IMR-90 (cell line): ENCODE measurements at regions not wholly inside any gene's neighbourhood (a gene's known extent, or its start where the extent isn't known, plus 50 kb on each side); places are given as distances from the start of the nearest gene placed in this dataset.

Experiments used
- BHLHE40 ChIP-seq: fragments of 150-350 bp; IDR thresholded peaks from 2 replicates; pipeline ENCODE4 v1.6.1; 2016; ENCODE audit warnings: mild to moderate bottlenecking, low read depth, low read length
- CTCF ChIP-seq: conservative IDR thresholded peaks from 2 replicates; pipeline ENCODE4 v1.5.1; 2012; ENCODE audit warnings: mild to moderate bottlenecking, low read depth, low read length, improper control_type of control experiment
- MAZ ChIP-seq: IDR thresholded peaks from 2 replicates; pipeline ENCODE4 v1.6.1; 2012; ENCODE audit warnings: low read depth, mild to moderate bottlenecking, low read length, improper control_type of control experiment, moderate library complexity, borderline replicate concordance
- MXI1 ChIP-seq: IDR thresholded peaks from 2 replicates; pipeline ENCODE4 v1.6.1; 2012; ENCODE audit warnings: low read depth, mild to moderate bottlenecking, low read length, moderate library complexity, borderline replicate concordance
- POLR2A ChIP-seq: IDR thresholded peaks from 2 replicates; pipeline ENCODE4 v1.6.1; 2012; ENCODE audit warnings: mild to moderate bottlenecking, low read depth, low read length
- RAD21 ChIP-seq: IDR thresholded peaks from 2 replicates; pipeline ENCODE4 v1.6.1; 2012; ENCODE audit warnings: low read length, improper control_type of control experiment
- SMC3 ChIP-seq: fragments of 150-350 bp; IDR thresholded peaks from 2 replicates; pipeline ENCODE4 v1.6.1; 2016; ENCODE audit warnings: low read depth, mild to moderate bottlenecking, antibody characterized with exemption, low read length, moderate library complexity

GRCh38 chr2:44839370-44839769 lies 102.1 kb upstream of the SIX3 start:
- TF ChIP-seq RAD21 (no peak), CTCF (no peak), MAZ (no peak), POLR2A (no peak), BHLHE40 (no peak), MXI1 (no peak), SMC3 (no peak)
